Neural cell (in vitro differentiated cells): ENCODE measurements at regions not wholly inside any gene's neighbourhood (a gene's known extent, or its start where the extent isn't known, plus 50 kb on each side); places are given as distances from the start of the nearest gene placed in this dataset.

ENCODE experiments used
- H2AFZ ChIP-seq: fragments of 200-600, 300-800 bp; sonication (generic), shearing (Covaris generic); 2 replicates; pipeline ENCODE4 v1.6.0; 2014; ENCODE audit warnings: low read depth, mild to moderate bottlenecking, antibody characterized with exemption, low read length, moderate library complexity
- H3F3A ChIP-seq: fragments of 200-600 bp; shearing (Covaris generic); 2 replicates; pipeline ENCODE4 v1.6.1; 2016; ENCODE audit warnings: mild to moderate bottlenecking, moderate library complexity, mixed read lengths, antibody characterized with exemption, low read length; ENCODE audit not compliant: insufficient read depth, poor library complexity, severe bottlenecking
- H3K27ac ChIP-seq: fragments of 200-600, 300-800 bp; sonication (generic), shearing (Covaris generic); 2 replicates; pipeline ENCODE4 v1.5.1; 2014; ENCODE audit warnings: mild to moderate bottlenecking, low read length, moderate library complexity
- H3K27me3 ChIP-seq: fragments of 300-800, 200-600 bp; sonication (generic), shearing (Covaris generic); 2 replicates; pipeline ENCODE4 v1.6.0; 2014; ENCODE audit warnings: mild to moderate bottlenecking, low read depth, low read length, moderate library complexity; ENCODE audit not compliant: insufficient read depth
- H3K36me3 ChIP-seq: fragments of 300-800, 200-600 bp; sonication (generic), shearing (Covaris generic); 2 replicates; pipeline ENCODE4 v1.5.1; 2014; ENCODE audit warnings: mild to moderate bottlenecking, antibody characterized with exemption, low read length, moderate library complexity; ENCODE audit not compliant: insufficient read depth
- H3K4me2 ChIP-seq: fragments of 300-800, 200-600 bp; sonication (generic), shearing (Covaris generic); 2 replicates; pipeline ENCODE4 v1.6.0; 2014; ENCODE audit warnings: mild to moderate bottlenecking, low read length
- H3K4me3 ChIP-seq: fragments of 300-800, 200-600 bp; sonication (generic), shearing (Covaris generic); 2 replicates; pipeline ENCODE4 v1.5.1; 2014; ENCODE audit warnings: mild to moderate bottlenecking, low read length, moderate library complexity
- H3K79me2 ChIP-seq: fragments of 200-600 bp; shearing (Covaris generic); replicated peaks from 2 replicates; pipeline ENCODE4 v1.6.0; 2014; ENCODE audit warnings: mild to moderate bottlenecking, low read length, moderate library complexity; ENCODE audit not compliant: insufficient read depth
- H3K9ac ChIP-seq: fragments of 300-800, 200-600 bp; sonication (generic), shearing (Covaris generic); 2 replicates; pipeline ENCODE4 v1.6.1; 2016; ENCODE audit warnings: mild to moderate bottlenecking, low read length, mixed read lengths
- H3K9me2 ChIP-seq: fragments of 200-600 bp; shearing (Covaris generic); 2 replicates; pipeline ENCODE4 v1.6.1; 2016; ENCODE audit warnings: mild to moderate bottlenecking, low read length, mixed read lengths; ENCODE audit not compliant: insufficient read depth
- H3K9me3 ChIP-seq: fragments of 200-600, 300-800 bp; sonication (generic), shearing (Covaris generic); 2 replicates; pipeline ENCODE4 v1.6.1; 2016; ENCODE audit warnings: mild to moderate bottlenecking, mixed run types, low read length, moderate library complexity, mixed read lengths
- H4K20me1 ChIP-seq: fragments of 200-600 bp; shearing (Covaris generic); 2 replicates; pipeline ENCODE4 v1.6.1; 2016; ENCODE audit warnings: mild to moderate bottlenecking, mixed run types; ENCODE audit not compliant: insufficient read depth
- CTCF ChIP-seq: fragments of 450-650 bp; IDR thresholded peaks from 2 replicates; pipeline ENCODE4 v1.5.1; 2014; ENCODE audit warnings: antibody characterized with exemption, mild to moderate bottlenecking, moderate library complexity; ENCODE audit not compliant: poor library complexity, severe bottlenecking
- EP300 ChIP-seq: fragments of 450-650 bp; conservative IDR thresholded peaks from 2 replicates; pipeline ENCODE4 v1.6.1; 2014; ENCODE audit warnings: antibody characterized with exemption, mild to moderate bottlenecking, moderate library complexity; ENCODE audit not compliant: poor library complexity, severe bottlenecking
- EZH2 ChIP-seq: fragments of 200-600, 300-800 bp; shearing (Covaris generic), sonication (generic); IDR thresholded peaks from 2 replicates; pipeline ENCODE4 v1.6.1; 2014; ENCODE audit warnings: antibody characterized with exemption, low read length, borderline replicate concordance, mild to moderate bottlenecking; ENCODE audit not compliant: insufficient read depth, poor library complexity, severe bottlenecking
- MXI1 ChIP-seq: fragments of 450-650 bp; conservative IDR thresholded peaks from 2 replicates; pipeline ENCODE4 v1.6.1; 2014; ENCODE audit warnings: antibody characterized with exemption, mild to moderate bottlenecking; ENCODE audit not compliant: poor library complexity, severe bottlenecking
- POLR2AphosphoS5 ChIP-seq: IDR thresholded peaks from 2 replicates; pipeline ENCODE4 v1.6.1; 2012
- RAD21 ChIP-seq: fragments of 450-650 bp; conservative IDR thresholded peaks from 2 replicates; pipeline ENCODE4 v1.6.1; 2014; ENCODE audit warnings: antibody characterized with exemption, mild to moderate bottlenecking, moderate library complexity
- REST ChIP-seq: IDR thresholded peaks from 2 replicates; pipeline ENCODE4 v1.6.1; 2012; ENCODE audit warnings: borderline replicate concordance
- SMC3 ChIP-seq: fragments of 450-650 bp; conservative IDR thresholded peaks from 2 replicates; pipeline ENCODE4 v1.6.1; 2014; ENCODE audit warnings: antibody characterized with exemption, mild to moderate bottlenecking, moderate library complexity; ENCODE audit not compliant: poor library complexity
- TAF1 ChIP-seq: IDR thresholded peaks from 2 replicates; pipeline ENCODE4 v1.6.1; 2012; ENCODE audit warnings: low read depth

- Histone ChIP-seq H3K9me2 (no peaks in the 10 kb centered on the region), H3K9me3 (no peaks in the 10 kb centered on the region), H3K27me3 (no peaks in the 10 kb centered on the region), H3K79me2 (no peaks in the 10 kb centered on the region), H2AFZ (no peak overlapping the region), H3K9ac (no peak overlapping the region), H3K27ac (no peak overlapping the region), H4K20me1 (no peaks in the 10 kb centered on the region), H3F3A (no peaks in the 10 kb centered on the region), H3K36me3 (no peaks in the 10 kb centered on the region), H3K4me3 (no peak overlapping the region), H3K4me2 (no peak overlapping the region)
- TF ChIP-seq EP300 (no peak), RAD21 (no peak), SMC3 (no peak), POLR2AphosphoS5 (no peak), TAF1 (no peak)
Measured at GRCh38 chr11:23555085-23555484, 694.8 kb upstream of the CCDC179 start.

GRCh38 chr11:23556163-23556750 is 696.0 kb upstream of the CCDC179 start:
- no peak overlapping the region for H2AFZ ChIP-seq
- H3K27ac ChIP-seq, result no peak overlapping the region
- H3K4me3 ChIP-seq, result no peak overlapping the region
- no peak for TF ChIP-seq POLR2AphosphoS5
- TF ChIP-seq SMC3, result no peak
- no peak for TF ChIP-seq REST
- no peak for TF ChIP-seq RAD21
- H3K9ac ChIP-seq, result no peak overlapping the region
- no peak overlapping the region for H3K4me2 ChIP-seq
- no peaks in the 10 kb centered on the region for H3F3A ChIP-seq
- no peaks in the 10 kb centered on the region for H3K9me3 ChIP-seq
- H3K27me3 ChIP-seq, result no peaks in the 10 kb centered on the region
- no peaks in the 10 kb centered on the region for H3K79me2 ChIP-seq
- H4K20me1 ChIP-seq, result no peaks in the 10 kb centered on the region
- H3K36me3 ChIP-seq, result no peaks in the 10 kb centered on the region
- H3K9me2 ChIP-seq, result no peaks in the 10 kb centered on the region

- no peaks in the 10 kb centered on the region for H3K9me3 ChIP-seq
- peaks cover 14% of the 10 kb centered on the region for H3F3A ChIP-seq
- no peak overlapping the region for H2AFZ ChIP-seq
- H4K20me1 ChIP-seq, result no peaks in the 10 kb centered on the region
- H3K27ac ChIP-seq, result peak overlapping the region; percentile 53
- H3K9ac ChIP-seq, result no peak overlapping the region
- no peak overlapping the region for H3K4me3 ChIP-seq
- H3K36me3 ChIP-seq, result no peaks in the 10 kb centered on the region
- no peaks in the 10 kb centered on the region for H3K79me2 ChIP-seq
- no peak for TF ChIP-seq SMC3
- TF ChIP-seq EP300, result no peak
- TF ChIP-seq RAD21, result no peak
- no peak for TF ChIP-seq POLR2AphosphoS5
- TF ChIP-seq EZH2, result no peak
- TF ChIP-seq REST, result no peak
- no peak for TF ChIP-seq TAF1
- TF ChIP-seq MXI1, result no peak
- no peak for TF ChIP-seq CTCF
- no peaks in the 10 kb centered on the region for H3K27me3 ChIP-seq
- H3K9me2 ChIP-seq, result no peaks in the 10 kb centered on the region
- H3K4me2 ChIP-seq, result no peak overlapping the region
Measured at GRCh38 chr11:23563591-23563990, 703.3 kb upstream of the CCDC179 start.
